H1 (cell line): ENCODE measurements at regions not wholly inside any gene's neighbourhood (a gene's known extent, or its start where the extent isn't known, plus 50 kb on each side); places are given as distances from the start of the nearest gene placed in this dataset.

Experiments
- POLR2AphosphoS5 ChIP-seq: IDR thresholded peaks from 2 replicates; pipeline ENCODE4 v1.6.1; 2011; ENCODE audit warnings: low read depth, low read length
- RNF2 ChIP-seq: fragments of 200-900, 300-1000 bp; sonication (generic); IDR thresholded peaks from 2 replicates; pipeline ENCODE4 v1.7.1; 2016; ENCODE audit warnings: borderline replicate concordance, low read depth, mild to moderate bottlenecking, antibody characterized with exemption, low read length; ENCODE audit not compliant: poor library complexity, severe bottlenecking; ENCODE audit errors: missing control alignments
- SAP30 ChIP-seq: fragments of 300-600 bp; sonication (generic); IDR thresholded peaks from 2 replicates; pipeline ENCODE4 v1.7.1; 2012; ENCODE audit warnings: low read length, moderate library complexity, mild to moderate bottlenecking, inconsistent platforms; ENCODE audit not compliant: insufficient read depth, insufficient replicate concordance
- TF ChIP-seq, protein P1 (sequence below): IDR thresholded peaks from 2 replicates; pipeline ENCODE4 v1.6.1; 2011; ENCODE audit warnings: low read length, improper control_type of control experiment
- TF ChIP-seq, protein P2 (sequence below): fragments of 300-600 bp; sonication (generic); IDR thresholded peaks from 2 replicates; pipeline ENCODE4 v1.7.1; 2012; ENCODE audit warnings: low read length, moderate library complexity, mild to moderate bottlenecking, inconsistent platforms; ENCODE audit not compliant: insufficient replicate concordance

DNA sequence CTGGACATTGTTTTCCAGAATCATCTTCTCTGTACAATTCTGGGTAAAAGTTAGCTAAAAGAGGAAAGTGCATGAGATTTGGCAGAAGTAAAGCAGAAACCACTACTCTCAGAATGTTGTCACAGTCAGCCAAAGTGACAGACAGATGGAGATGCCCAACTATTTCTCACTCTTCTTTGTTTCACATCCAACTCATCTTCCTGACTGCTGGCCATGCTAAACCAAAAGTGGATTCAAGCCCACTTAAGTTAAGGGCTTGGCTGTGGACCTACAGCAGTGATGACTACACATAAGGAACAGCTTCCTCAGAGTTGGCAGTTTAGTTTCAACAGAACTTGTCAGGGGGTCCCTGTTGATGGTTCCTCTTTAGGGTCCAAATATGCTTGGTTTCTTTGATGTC is 730.2 kb downstream of the LRRIQ3 start (continued):
- TF ChIP-seq, protein P1, sequence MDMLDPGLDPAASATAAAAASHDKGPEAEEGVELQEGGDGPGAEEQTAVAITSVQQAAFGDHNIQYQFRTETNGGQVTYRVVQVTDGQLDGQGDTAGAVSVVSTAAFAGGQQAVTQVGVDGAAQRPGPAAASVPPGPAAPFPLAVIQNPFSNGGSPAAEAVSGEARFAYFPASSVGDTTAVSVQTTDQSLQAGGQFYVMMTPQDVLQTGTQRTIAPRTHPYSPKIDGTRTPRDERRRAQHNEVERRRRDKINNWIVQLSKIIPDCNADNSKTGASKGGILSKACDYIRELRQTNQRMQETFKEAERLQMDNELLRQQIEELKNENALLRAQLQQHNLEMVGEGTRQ = no peak
- TF ChIP-seq RNF2 (no peak), POLR2AphosphoS5 (no peak), SAP30 (no peak)
- TF ChIP-seq, protein P2, sequence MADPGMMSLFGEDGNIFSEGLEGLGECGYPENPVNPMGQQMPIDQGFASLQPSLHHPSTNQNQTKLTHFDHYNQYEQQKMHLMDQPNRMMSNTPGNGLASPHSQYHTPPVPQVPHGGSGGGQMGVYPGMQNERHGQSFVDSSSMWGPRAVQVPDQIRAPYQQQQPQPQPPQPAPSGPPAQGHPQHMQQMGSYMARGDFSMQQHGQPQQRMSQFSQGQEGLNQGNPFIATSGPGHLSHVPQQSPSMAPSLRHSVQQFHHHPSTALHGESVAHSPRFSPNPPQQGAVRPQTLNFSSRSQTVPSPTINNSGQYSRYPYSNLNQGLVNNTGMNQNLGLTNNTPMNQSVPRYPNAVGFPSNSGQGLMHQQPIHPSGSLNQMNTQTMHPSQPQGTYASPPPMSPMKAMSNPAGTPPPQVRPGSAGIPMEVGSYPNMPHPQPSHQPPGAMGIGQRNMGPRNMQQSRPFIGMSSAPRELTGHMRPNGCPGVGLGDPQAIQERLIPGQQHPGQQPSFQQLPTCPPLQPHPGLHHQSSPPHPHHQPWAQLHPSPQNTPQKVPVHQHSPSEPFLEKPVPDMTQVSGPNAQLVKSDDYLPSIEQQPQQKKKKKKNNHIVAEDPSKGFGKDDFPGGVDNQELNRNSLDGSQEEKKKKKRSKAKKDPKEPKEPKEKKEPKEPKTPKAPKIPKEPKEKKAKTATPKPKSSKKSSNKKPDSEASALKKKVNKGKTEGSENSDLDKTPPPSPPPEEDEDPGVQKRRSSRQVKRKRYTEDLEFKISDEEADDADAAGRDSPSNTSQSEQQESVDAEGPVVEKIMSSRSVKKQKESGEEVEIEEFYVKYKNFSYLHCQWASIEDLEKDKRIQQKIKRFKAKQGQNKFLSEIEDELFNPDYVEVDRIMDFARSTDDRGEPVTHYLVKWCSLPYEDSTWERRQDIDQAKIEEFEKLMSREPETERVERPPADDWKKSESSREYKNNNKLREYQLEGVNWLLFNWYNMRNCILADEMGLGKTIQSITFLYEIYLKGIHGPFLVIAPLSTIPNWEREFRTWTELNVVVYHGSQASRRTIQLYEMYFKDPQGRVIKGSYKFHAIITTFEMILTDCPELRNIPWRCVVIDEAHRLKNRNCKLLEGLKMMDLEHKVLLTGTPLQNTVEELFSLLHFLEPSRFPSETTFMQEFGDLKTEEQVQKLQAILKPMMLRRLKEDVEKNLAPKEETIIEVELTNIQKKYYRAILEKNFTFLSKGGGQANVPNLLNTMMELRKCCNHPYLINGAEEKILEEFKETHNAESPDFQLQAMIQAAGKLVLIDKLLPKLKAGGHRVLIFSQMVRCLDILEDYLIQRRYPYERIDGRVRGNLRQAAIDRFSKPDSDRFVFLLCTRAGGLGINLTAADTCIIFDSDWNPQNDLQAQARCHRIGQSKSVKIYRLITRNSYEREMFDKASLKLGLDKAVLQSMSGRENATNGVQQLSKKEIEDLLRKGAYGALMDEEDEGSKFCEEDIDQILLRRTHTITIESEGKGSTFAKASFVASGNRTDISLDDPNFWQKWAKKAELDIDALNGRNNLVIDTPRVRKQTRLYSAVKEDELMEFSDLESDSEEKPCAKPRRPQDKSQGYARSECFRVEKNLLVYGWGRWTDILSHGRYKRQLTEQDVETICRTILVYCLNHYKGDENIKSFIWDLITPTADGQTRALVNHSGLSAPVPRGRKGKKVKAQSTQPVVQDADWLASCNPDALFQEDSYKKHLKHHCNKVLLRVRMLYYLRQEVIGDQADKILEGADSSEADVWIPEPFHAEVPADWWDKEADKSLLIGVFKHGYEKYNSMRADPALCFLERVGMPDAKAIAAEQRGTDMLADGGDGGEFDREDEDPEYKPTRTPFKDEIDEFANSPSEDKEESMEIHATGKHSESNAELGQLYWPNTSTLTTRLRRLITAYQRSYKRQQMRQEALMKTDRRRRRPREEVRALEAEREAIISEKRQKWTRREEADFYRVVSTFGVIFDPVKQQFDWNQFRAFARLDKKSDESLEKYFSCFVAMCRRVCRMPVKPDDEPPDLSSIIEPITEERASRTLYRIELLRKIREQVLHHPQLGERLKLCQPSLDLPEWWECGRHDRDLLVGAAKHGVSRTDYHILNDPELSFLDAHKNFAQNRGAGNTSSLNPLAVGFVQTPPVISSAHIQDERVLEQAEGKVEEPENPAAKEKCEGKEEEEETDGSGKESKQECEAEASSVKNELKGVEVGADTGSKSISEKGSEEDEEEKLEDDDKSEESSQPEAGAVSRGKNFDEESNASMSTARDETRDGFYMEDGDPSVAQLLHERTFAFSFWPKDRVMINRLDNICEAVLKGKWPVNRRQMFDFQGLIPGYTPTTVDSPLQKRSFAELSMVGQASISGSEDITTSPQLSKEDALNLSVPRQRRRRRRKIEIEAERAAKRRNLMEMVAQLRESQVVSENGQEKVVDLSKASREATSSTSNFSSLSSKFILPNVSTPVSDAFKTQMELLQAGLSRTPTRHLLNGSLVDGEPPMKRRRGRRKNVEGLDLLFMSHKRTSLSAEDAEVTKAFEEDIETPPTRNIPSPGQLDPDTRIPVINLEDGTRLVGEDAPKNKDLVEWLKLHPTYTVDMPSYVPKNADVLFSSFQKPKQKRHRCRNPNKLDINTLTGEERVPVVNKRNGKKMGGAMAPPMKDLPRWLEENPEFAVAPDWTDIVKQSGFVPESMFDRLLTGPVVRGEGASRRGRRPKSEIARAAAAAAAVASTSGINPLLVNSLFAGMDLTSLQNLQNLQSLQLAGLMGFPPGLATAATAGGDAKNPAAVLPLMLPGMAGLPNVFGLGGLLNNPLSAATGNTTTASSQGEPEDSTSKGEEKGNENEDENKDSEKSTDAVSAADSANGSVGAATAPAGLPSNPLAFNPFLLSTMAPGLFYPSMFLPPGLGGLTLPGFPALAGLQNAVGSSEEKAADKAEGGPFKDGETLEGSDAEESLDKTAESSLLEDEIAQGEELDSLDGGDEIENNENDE = no peak
